ENCODE measurements at regions not wholly inside any gene's neighbourhood (a gene's known extent, or its start where the extent isn't known, plus 50 kb on each side); places are given as distances from the start of the nearest gene placed in this dataset.

- no peak for DNase-seq (ENCODE audit: extremely low spot score)
- no peak for TF ChIP-seq FOXM1 (IDR thresholded peaks at IDR 0.05; ENCODE audit: borderline replicate concordance)
- no peak for TF ChIP-seq BHLHE40 (IDR thresholded peaks at IDR 0.05; ENCODE audit: borderline replicate concordance)
- TF ChIP-seq CTBP1 (IDR thresholded peaks at IDR 0.05; ENCODE audit: borderline replicate concordance), result no peak
- TF ChIP-seq FOXK2 (IDR thresholded peaks at IDR 0.05), result no peak
- no peak for TF ChIP-seq L3MBTL2 (conservative IDR thresholded peaks at IDR 0.05)
- no peak for TF ChIP-seq FOXA1 (IDR thresholded peaks at IDR 0.05)
- TF ChIP-seq NFRKB (IDR thresholded peaks at IDR 0.05), result no peak
- TF ChIP-seq LEF1 (IDR thresholded peaks at IDR 0.05; ENCODE audit: borderline replicate concordance), result no peak
- TF ChIP-seq ZNF384 (IDR thresholded peaks at IDR 0.05), result no peak
- TF ChIP-seq SUZ12 (IDR thresholded peaks at IDR 0.05), result no peak
- TF ChIP-seq TARDBP (IDR thresholded peaks at IDR 0.05), result no peak
- TF ChIP-seq SP1 (IDR thresholded peaks at IDR 0.05), result no peak
- TF ChIP-seq PKNOX1 (IDR thresholded peaks at IDR 0.05), result no peak
- ChIA-PET POLR2A (no interaction called here), CTCF (no interaction called here)
Observed at GRCh38 chr1:29644812-29645211, 408.5 kb downstream of the PTPRU start.

GRCh38 chr1:29643838-29644440, 407.6 kb downstream of the PTPRU start:
- ChIA-PET POLR2A (no interaction called here), CTCF (no interaction called here)

GRCh38 chr1:29643281-29643680, 407.0 kb downstream of the PTPRU start:
- POLR2A ChIA-PET, result no interaction called here
- no peak for DNase-seq (ENCODE audit: extremely low spot score)
- TF ChIP-seq PKNOX1 (IDR thresholded peaks at IDR 0.05), result no peak
- TF ChIP-seq BHLHE40 (IDR thresholded peaks at IDR 0.05; ENCODE audit: borderline replicate concordance), result no peak
- no peak for TF ChIP-seq LEF1 (IDR thresholded peaks at IDR 0.05; ENCODE audit: borderline replicate concordance)
- TF ChIP-seq ELF4 (IDR thresholded peaks at IDR 0.05), result no peak
- TF ChIP-seq FOXA1 (IDR thresholded peaks at IDR 0.05), result no peak
- no peak for TF ChIP-seq TARDBP (IDR thresholded peaks at IDR 0.05)
- TF ChIP-seq FOXM1 (IDR thresholded peaks at IDR 0.05; ENCODE audit: borderline replicate concordance), result no peak
- no peak for TF ChIP-seq SUZ12 (IDR thresholded peaks at IDR 0.05)
- TF ChIP-seq SP1 (IDR thresholded peaks at IDR 0.05), result no peak
- no peak for TF ChIP-seq L3MBTL2 (conservative IDR thresholded peaks at IDR 0.05)
- no peak for TF ChIP-seq HDGF (IDR thresholded peaks at IDR 0.05; ENCODE audit: borderline replicate concordance)
- TF ChIP-seq CTBP1 (IDR thresholded peaks at IDR 0.05; ENCODE audit: borderline replicate concordance), result no peak
- no peak for TF ChIP-seq ZNF384 (IDR thresholded peaks at IDR 0.05)
- no peak for TF ChIP-seq ARNT (IDR thresholded peaks at IDR 0.05)
- CTCF ChIA-PET, result no interaction called here

More at GRCh38 chr1:29643838-29644440, 407.6 kb downstream of the PTPRU start:
- no peak for DNase-seq (ENCODE audit: extremely low spot score)
- TF ChIP-seq SUZ12 (IDR thresholded peaks at IDR 0.05) (no peak), NFRKB (IDR thresholded peaks at IDR 0.05) (no peak), ELF4 (IDR thresholded peaks at IDR 0.05) (no peak), PKNOX1 (IDR thresholded peaks at IDR 0.05) (no peak), ARNT (IDR thresholded peaks at IDR 0.05) (no peak), L3MBTL2 (conservative IDR thresholded peaks at IDR 0.05) (no peak)

GRCh38 chr1:29642519-29642918, 406.2 kb downstream of the PTPRU start:
- TF ChIP-seq HDGF (IDR thresholded peaks at IDR 0.05; ENCODE audit: borderline replicate concordance) (no peak), FOXA1 (IDR thresholded peaks at IDR 0.05) (no peak), ELF4 (IDR thresholded peaks at IDR 0.05) (no peak)
- ChIA-PET POLR2A (no interaction called here), CTCF (no interaction called here)
- no peak for DNase-seq (ENCODE audit: extremely low spot score)

GRCh38 chr1:29641921-29642320, 405.6 kb downstream of the PTPRU start:
- ChIA-PET CTCF (no interaction called here), POLR2A (no interaction called here)
- DNase-seq (ENCODE audit: extremely low spot score), result no peak
- TF ChIP-seq FOXK2 (IDR thresholded peaks at IDR 0.05) (no peak), HDGF (IDR thresholded peaks at IDR 0.05; ENCODE audit: borderline replicate concordance) (no peak), BHLHE40 (IDR thresholded peaks at IDR 0.05; ENCODE audit: borderline replicate concordance) (no peak), CTBP1 (IDR thresholded peaks at IDR 0.05; ENCODE audit: borderline replicate concordance) (no peak), ARNT (IDR thresholded peaks at IDR 0.05) (no peak), SUZ12 (IDR thresholded peaks at IDR 0.05) (no peak), NFRKB (IDR thresholded peaks at IDR 0.05) (no peak), SP1 (IDR thresholded peaks at IDR 0.05) (no peak), FOXA1 (IDR thresholded peaks at IDR 0.05) (no peak), L3MBTL2 (conservative IDR thresholded peaks at IDR 0.05) (no peak), ZNF384 (IDR thresholded peaks at IDR 0.05) (no peak), TARDBP (IDR thresholded peaks at IDR 0.05) (no peak), PKNOX1 (IDR thresholded peaks at IDR 0.05) (no peak), LEF1 (IDR thresholded peaks at IDR 0.05; ENCODE audit: borderline replicate concordance) (no peak)

GRCh38 chr1:29640428-29640785, 404.1 kb downstream of the PTPRU start:
- POLR2A ChIA-PET, result no interaction called here
- DNase-seq (ENCODE audit: extremely low spot score), result no peak
- TF ChIP-seq FOXM1 (IDR thresholded peaks at IDR 0.05; ENCODE audit: borderline replicate concordance) (no peak), SUZ12 (IDR thresholded peaks at IDR 0.05) (no peak), SP1 (IDR thresholded peaks at IDR 0.05) (no peak), ZNF384 (IDR thresholded peaks at IDR 0.05) (no peak), BHLHE40 (IDR thresholded peaks at IDR 0.05; ENCODE audit: borderline replicate concordance) (no peak), ELF4 (IDR thresholded peaks at IDR 0.05) (no peak), L3MBTL2 (conservative IDR thresholded peaks at IDR 0.05) (no peak), CTBP1 (IDR thresholded peaks at IDR 0.05; ENCODE audit: borderline replicate concordance) (no peak), TARDBP (IDR thresholded peaks at IDR 0.05) (no peak), NFRKB (IDR thresholded peaks at IDR 0.05) (no peak), ARNT (IDR thresholded peaks at IDR 0.05) (no peak), LEF1 (IDR thresholded peaks at IDR 0.05; ENCODE audit: borderline replicate concordance) (no peak), FOXA1 (IDR thresholded peaks at IDR 0.05) (no peak), PKNOX1 (IDR thresholded peaks at IDR 0.05) (no peak), FOXK2 (IDR thresholded peaks at IDR 0.05) (no peak), HDGF (IDR thresholded peaks at IDR 0.05; ENCODE audit: borderline replicate concordance) (no peak)
- CTCF ChIA-PET, result no interaction called here
